KMS-11 (cell line): ENCODE measurements at regions not wholly inside any gene's neighbourhood (a gene's known extent, or its start where the extent isn't known, plus 50 kb on each side); places are given as distances from the start of the nearest gene placed in this dataset.
"Not testable (repeated sequence)": the region's sequence is repeated elsewhere in the genome, so short reads cannot be mapped to it uniquely, and the experiment has no call there.

Experiments used
- H2AFZ ChIP-seq: fragments of 200-600 bp; sonication (generic); 2 replicates; pipeline ENCODE4 v1.6.1; 2016; ENCODE audit warnings: antibody characterized with exemption, mixed run types, low read depth
- H3K27ac ChIP-seq: fragments of 200-600 bp; sonication (generic); 2 replicates; pipeline ENCODE4 v1.6.1; 2016; ENCODE audit warnings: mild to moderate bottlenecking, mixed run types
- H3K27me3 ChIP-seq: fragments of 200-600 bp; sonication (generic); 2 replicates; pipeline ENCODE4 v1.6.1; 2017; ENCODE audit warnings: mild to moderate bottlenecking, low read depth, mixed run types, moderate library complexity; ENCODE audit not compliant: insufficient read depth
- H3K36me3 ChIP-seq: fragments of 200-600 bp; sonication (generic); 2 replicates; pipeline ENCODE4 v1.6.1; 2017; ENCODE audit warnings: mild to moderate bottlenecking, mixed run types; ENCODE audit not compliant: insufficient read depth
- H3K4me1 ChIP-seq: fragments of 200-600 bp; sonication (generic); 2 replicates; pipeline ENCODE4 v1.6.1; 2016; ENCODE audit warnings: mild to moderate bottlenecking, low read depth, mixed run types; ENCODE audit not compliant: poor library complexity, severe bottlenecking
- H3K4me2 ChIP-seq: fragments of 200-600 bp; sonication (generic); 2 replicates; pipeline ENCODE4 v1.7.0; 2016; ENCODE audit warnings: mild to moderate bottlenecking, mixed run types
- H3K4me3 ChIP-seq: fragments of 200-600 bp; sonication (generic); IDR thresholded peaks from 2 replicates; pipeline ENCODE4 v1.6.1; 2017; ENCODE audit warnings: low read depth, low read length, mixed read lengths; ENCODE audit not compliant: insufficient read depth
- H3K79me2 ChIP-seq: fragments of 200-600 bp; sonication (generic); 2 replicates; pipeline ENCODE4 v1.6.1; 2016; ENCODE audit warnings: low read depth, mixed run types; ENCODE audit not compliant: insufficient read depth
- H3K9ac ChIP-seq: fragments of 200-600 bp; sonication (generic); 2 replicates; pipeline ENCODE4 v1.6.1; 2016; ENCODE audit warnings: mild to moderate bottlenecking, mixed run types
- H4K20me1 ChIP-seq: fragments of 200-600 bp; sonication (generic); 2 replicates; pipeline ENCODE4 v1.6.1; 2016; ENCODE audit warnings: mild to moderate bottlenecking, mixed run types; ENCODE audit not compliant: insufficient read depth
- TF ChIP-seq, protein P1 (sequence below): fragments of 200-600 bp; sonication (generic); conservative IDR thresholded peaks from 2 replicates; pipeline ENCODE4 v1.6.1; 2017; ENCODE audit warnings: low read depth, mild to moderate bottlenecking, antibody characterized with exemption, low read length, moderate library complexity, mixed read lengths

DNA sequence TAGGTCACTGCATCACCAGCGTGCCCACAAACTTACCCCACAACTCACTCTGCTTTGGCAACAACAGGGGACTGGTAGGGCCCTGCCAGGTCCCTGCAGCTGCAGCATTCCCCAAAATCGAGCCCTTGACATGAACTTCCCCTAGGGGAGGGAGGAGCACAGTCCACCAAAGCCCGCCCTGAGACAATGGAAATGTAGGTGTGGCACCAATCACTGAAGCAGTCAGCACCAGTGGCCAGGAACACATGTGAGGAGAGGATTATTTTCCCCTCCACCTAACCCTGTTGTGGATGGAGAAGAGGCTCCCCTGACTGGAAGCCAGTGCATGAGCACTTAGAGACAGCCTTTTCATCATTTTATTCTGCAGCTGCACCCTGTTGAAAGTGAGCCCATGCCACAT lies 573.8 kb downstream of the SOX5 start:
- Histone ChIP-seq H4K20me1 (no peaks in the 10 kb centered on the region), H3K27me3 (no peaks in the 10 kb centered on the region), H3K4me2 (no peak overlapping the region), H3K9ac (no peak overlapping the region), H3K79me2 (no peaks in the 10 kb centered on the region), H3K27ac (no peak overlapping the region), H3K4me1 (no peaks in the 10 kb centered on the region), H3K4me3 (no peak overlapping the region), H2AFZ (no peak overlapping the region), H3K36me3 (no peaks in the 10 kb centered on the region)
- TF ChIP-seq, protein P1, sequence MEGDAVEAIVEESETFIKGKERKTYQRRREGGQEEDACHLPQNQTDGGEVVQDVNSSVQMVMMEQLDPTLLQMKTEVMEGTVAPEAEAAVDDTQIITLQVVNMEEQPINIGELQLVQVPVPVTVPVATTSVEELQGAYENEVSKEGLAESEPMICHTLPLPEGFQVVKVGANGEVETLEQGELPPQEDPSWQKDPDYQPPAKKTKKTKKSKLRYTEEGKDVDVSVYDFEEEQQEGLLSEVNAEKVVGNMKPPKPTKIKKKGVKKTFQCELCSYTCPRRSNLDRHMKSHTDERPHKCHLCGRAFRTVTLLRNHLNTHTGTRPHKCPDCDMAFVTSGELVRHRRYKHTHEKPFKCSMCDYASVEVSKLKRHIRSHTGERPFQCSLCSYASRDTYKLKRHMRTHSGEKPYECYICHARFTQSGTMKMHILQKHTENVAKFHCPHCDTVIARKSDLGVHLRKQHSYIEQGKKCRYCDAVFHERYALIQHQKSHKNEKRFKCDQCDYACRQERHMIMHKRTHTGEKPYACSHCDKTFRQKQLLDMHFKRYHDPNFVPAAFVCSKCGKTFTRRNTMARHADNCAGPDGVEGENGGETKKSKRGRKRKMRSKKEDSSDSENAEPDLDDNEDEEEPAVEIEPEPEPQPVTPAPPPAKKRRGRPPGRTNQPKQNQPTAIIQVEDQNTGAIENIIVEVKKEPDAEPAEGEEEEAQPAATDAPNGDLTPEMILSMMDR: no peak

DNA sequence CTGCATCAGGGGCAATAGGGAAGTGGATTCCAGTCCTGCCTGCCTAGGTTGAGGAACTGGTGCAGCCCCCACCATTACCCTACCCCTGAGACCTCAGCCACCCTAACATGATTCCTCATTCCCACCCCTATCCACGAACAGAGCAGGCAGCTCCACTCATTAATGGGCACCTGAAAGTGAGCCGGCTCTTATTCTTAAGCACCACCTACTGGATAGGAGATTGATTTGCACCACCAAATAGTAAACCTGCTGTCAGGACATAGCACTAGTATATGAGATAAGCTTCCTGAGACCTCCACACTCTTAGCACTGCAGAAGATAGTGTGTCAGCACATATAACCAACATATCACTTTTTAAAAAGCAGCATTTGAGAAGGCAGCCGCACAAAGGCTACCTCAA lies 573.2 kb downstream of the SOX5 start:
- no peaks in the 10 kb centered on the region for H4K20me1 ChIP-seq
- no peak overlapping the region for H2AFZ ChIP-seq
- H3K4me3 ChIP-seq: no peak overlapping the region
- no peak overlapping the region for H3K27ac ChIP-seq
- no peak overlapping the region for H3K9ac ChIP-seq
- H3K4me2 ChIP-seq: no peak overlapping the region
- no peaks in the 10 kb centered on the region for H3K27me3 ChIP-seq
- TF ChIP-seq, protein P1: 0 out of 2 replicates have a peak, but pooled peaks have one; percentile 15
- H3K79me2 ChIP-seq: no peaks in the 10 kb centered on the region
- H3K36me3 ChIP-seq: no peaks in the 10 kb centered on the region
- no peaks in the 10 kb centered on the region for H3K4me1 ChIP-seq

DNA sequence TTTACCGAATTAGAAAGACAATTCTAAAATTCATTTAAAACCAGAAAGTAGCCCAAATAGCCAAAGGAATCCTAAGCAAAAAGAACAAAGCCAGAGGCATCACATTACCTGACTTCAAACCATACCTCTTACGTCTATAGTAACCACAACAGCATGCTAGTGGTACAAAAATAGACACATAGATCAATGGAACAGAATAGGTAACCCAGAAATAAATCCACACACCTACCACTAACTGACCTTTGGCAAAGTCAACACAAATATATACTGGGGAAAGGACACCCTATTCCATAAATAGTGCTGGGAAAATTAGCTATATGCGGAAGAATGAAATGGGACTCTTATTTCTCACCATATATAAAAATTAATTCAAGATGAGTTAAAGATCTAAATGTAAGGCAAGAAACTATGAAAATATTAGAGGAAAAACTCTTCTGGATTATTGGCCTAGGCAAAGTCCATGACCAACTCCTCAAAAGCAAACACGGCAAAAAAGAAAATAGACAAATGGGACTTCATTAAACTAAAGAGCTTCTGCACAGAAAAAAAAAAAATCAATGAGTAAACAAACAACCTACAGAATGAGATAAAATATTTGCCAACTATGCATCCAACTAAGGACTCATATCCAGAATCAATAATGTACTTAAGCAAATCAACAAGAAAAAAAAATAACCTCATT lies 568.9 kb downstream of the SOX5 start:
- no peaks in the 10 kb centered on the region for H3K36me3 ChIP-seq
- no peaks in the 10 kb centered on the region for H3K27me3 ChIP-seq
- no peaks in the 10 kb centered on the region for H3K4me1 ChIP-seq
- no peak overlapping the region for H3K4me2 ChIP-seq
- H3K9ac ChIP-seq: no peak overlapping the region
- H2AFZ ChIP-seq: no peak overlapping the region
- H3K27ac ChIP-seq: no peak overlapping the region
- no peaks in the 10 kb centered on the region for H3K79me2 ChIP-seq
- no peak overlapping the region for H3K4me3 ChIP-seq
- no peaks in the 10 kb centered on the region for H4K20me1 ChIP-seq
- TF ChIP-seq, protein P1: no peak

DNA sequence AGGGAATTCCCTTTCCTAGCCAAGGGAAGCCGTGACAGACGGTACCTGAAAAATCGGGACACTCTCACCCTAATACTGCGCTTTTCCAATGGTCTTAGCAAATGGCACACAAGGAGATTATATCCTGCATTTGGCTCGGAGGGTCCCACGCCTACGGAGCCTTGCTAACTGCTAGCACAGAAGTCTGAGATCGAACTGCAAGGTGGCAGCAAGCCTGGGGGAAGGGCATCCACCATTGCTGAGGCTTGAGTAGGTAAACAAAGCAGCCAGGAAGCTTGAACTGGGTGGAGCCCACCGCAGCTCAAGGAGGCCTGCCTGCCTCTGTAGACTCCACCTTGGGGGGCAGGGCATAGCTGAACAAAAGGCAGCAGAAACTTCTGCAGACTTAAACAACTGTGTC lies 560.6 kb downstream of the SOX5 start:
- not testable (repeated sequence) for H4K20me1 ChIP-seq, H3K36me3 ChIP-seq, H3K79me2 ChIP-seq, H3K4me3 ChIP-seq, H3K9ac ChIP-seq, H2AFZ ChIP-seq, H3K27me3 ChIP-seq, H3K27ac ChIP-seq, H3K4me2 ChIP-seq, H3K4me1 ChIP-seq

DNA sequence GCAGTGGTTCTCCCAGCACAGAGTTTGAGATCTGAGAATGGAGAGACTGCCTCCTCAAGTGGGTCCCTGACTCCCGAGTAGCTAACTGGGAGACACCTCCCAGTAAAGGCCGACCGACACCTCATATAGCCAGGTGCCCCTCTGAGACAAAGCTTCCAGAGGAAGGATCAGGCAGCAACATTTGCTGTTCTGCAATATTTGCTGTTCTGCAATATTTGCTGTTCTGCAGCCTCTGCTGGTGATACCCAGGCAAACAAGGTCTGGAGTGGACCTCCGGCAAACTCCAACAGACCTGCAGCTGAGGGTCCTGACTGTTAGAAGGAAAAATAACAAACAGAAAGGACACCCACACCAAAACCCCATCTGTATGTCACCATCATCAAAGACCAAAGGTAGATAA lies 560.2 kb downstream of the SOX5 start:
- H3K4me1 ChIP-seq, H2AFZ ChIP-seq, H3K4me2 ChIP-seq: not testable (repeated sequence)

More for the DNA sequence above, 560.2 kb downstream of the SOX5 start:
- not testable (repeated sequence) for H3K36me3 ChIP-seq, H3K9ac ChIP-seq, H3K27me3 ChIP-seq, H3K27ac ChIP-seq, H3K79me2 ChIP-seq, H3K4me3 ChIP-seq, H4K20me1 ChIP-seq
